ENCODE measurements at regions not wholly inside any gene's neighbourhood (a gene's known extent, or its start where the extent isn't known, plus 50 kb on each side); places are given as distances from the start of the nearest gene placed in this dataset.
"Not testable (repeated sequence)": the region's sequence is repeated elsewhere in the genome, so short reads cannot be mapped to it uniquely, and the experiment has no call there.

DNA sequence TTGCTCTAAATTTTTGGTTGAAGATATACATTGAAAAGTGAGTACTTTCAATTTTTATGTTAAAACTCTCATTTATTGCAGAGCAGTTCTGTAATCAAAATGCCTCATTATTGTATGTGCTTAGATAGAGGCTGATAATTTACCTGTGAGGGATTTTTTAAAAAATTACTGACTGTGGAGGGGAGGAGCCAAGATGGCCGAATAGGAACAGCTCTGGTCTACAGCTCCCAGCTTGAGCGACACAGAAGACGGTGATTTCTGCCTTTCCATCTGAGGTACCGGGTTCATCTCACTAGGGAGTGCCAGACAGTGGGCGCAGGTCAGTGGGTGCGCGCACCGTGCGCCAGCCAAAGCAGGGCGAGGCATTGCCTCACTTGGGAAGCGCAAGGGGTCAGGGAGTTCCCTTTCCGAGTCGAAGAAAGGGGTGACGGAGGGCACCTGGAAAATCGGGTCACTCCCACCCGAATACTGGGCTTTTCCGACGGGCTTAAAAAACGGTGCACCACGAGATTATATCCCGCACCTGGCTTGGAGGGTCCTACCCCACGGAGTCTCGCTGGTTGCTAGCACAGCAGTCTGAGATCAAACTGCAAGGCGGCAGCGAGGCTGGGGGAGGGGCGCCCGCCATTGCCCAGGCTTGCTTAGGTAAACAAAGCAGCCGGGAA lies 89.4 kb downstream of the DDX11 start:
- DNase-seq (ENCODE audit: low spot score): not testable (repeated sequence)

DNA sequence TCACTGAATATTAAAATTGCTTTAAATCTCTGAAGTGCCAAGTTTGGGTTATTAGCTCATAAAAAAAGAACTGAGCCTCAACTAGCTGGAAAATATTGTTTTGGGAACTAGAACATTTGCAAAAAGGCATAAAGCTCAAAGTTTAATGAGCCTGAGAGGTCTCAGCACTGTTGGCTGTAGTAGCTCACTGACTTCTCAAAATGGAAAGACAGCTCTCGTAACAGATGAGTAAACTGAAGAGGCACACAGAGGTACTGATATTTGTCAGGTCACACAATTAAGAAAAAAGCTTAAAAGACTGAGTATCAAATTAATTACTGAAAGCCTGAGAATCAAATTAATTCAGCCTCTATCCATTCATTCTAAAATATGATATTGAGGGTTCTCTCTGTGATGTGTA lies 100.6 kb downstream of the DDX11 start:
- not testable (repeated sequence) for DNase-seq (ENCODE audit: low spot score)

DNA sequence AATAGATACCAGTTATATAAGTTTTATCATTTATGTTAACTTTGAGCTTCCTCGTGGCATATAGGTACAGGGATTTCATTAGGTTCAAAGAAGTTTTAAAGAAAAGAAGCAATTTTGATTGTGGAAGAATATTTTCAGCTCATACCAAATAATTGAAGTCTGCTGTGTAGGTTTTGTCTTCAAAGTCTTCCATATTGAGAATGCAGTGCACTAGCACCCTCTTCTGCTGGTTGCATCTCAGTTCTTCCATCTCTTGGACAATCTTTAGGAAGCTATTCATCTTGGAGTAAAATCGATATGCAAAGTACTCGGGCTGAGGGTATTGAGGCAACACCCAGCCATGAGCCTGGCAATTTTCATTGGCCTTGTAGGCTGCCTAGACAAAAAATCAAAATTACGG lies 103.9 kb downstream of the DDX11 start:
- not testable (repeated sequence) for DNase-seq (ENCODE audit: low spot score)

GRCh38 chr12:31178875-31179274 lies 105.2 kb downstream of the DDX11 start:
- DNase-seq (ENCODE audit: low spot score): not testable (repeated sequence)

DNA sequence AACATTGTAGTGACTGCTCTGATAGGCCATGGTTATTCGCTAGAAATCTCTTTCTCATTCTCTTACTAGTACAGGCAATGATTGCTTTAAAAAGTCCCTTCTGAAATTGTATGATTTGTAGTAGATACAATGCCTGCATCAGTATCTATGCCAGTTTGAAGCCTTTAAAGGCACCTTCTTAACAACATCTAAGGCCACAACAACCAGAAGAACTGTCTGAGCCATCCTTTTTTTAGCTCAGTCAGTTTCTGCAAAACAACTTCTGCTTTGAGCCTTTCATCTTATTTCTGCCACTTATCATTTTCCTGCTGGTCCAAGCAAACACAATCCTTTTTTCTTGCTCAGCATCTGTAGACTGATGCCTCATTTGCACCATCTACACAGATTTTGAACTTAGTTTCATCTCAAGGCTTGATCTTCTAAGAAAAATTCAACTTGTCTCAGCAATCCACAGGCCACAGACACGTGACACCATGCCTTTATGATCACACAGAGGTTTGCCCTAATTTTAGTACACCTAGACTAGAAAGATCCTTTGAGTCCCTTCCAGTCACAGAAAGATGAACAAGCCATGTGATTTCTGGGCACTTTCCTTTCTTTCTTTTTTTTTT lies 106.1 kb downstream of the DDX11 start:
- not testable (repeated sequence) for DNase-seq (ENCODE audit: low spot score)

DNA sequence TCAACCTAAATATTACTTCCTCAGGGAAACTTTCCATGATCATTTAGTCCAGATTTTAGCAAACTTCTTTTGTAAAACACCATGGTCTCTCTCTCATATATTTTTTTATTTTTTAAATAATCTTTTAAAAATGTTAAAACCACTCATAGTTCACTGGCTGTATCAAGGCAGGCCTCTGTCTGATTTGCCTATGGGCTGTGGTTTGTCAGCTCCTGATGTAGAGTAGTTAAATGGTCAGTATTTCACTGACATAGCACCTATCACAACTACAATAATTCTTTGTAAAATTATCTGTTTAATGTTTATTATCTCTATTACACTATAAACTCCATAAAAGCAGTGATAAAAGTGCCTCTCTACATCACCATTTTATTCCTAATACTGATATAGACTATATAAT lies 108.9 kb downstream of the DDX11 start:
- not testable (repeated sequence) for DNase-seq (ENCODE audit: low spot score)

DNA sequence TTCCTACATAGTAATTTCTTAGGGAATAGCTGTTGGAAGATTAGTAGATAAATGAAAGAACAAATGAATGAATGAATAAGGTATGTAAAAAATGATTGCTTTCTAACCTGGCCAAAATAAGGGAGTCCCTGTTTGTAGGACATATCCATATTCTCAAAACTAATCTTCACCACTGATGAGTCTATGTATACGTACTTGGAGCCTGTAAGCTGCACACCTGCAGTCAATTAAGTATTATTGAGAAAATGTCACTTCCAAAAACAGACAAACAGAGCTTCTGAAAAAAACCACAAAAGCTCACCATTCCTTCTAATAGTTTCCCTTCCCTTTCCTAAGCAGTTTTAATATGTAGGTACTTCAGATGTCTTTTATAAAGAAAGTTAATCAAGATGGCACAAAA lies 109.4 kb downstream of the DDX11 start:
- not testable (repeated sequence) for DNase-seq (ENCODE audit: low spot score)

DNA sequence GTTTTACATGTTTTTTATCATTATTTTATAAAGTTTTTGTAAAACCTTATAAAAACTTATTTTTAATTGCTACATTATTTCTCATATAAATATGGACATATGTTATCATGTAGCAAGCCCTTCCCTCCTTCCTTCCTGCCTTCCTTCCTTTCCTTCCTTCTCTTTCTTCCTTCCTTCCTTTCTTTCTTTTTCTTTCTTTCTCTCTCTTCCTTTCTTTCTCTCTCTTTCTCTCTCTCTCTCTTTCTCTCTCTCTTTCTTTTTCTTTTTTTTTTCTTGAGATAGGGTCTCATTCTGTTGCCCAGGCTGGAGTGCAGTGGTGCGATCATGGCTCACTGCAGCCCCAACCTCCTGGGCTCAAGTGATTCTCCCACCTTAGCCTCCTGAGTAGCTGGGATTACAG lies 110.2 kb downstream of the DDX11 start:
- DNase-seq (ENCODE audit: low spot score): not testable (repeated sequence)

GRCh38 chr12:31184667-31185066 lies 111.0 kb downstream of the DDX11 start:
- DNase-seq (ENCODE audit: low spot score): not testable (repeated sequence)

GRCh38 chr12:31192689-31193088 lies 119.0 kb downstream of the DDX11 start:
- not testable (repeated sequence) for DNase-seq (ENCODE audit: low spot score)

DNA sequence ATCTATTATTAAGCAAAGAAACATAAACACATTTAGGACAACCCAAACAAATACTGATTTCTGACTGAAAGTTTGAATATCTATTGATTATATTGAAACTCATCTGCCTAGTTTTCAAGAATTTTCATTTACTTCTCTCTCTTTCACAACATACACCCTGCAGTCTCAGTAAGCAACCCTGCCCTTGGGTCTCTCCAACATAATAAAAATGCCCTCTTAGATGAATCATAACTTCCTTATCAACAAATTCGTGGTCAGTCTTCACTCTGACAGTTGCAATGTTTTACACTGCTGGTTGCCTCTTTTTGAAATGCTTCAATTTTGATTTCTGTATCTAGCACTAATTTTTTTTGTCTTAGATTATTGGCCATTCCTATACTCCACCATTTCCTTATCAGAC lies 122.0 kb downstream of the DDX11 start:
- DNase-seq (ENCODE audit: low spot score): not testable (repeated sequence)

DNA sequence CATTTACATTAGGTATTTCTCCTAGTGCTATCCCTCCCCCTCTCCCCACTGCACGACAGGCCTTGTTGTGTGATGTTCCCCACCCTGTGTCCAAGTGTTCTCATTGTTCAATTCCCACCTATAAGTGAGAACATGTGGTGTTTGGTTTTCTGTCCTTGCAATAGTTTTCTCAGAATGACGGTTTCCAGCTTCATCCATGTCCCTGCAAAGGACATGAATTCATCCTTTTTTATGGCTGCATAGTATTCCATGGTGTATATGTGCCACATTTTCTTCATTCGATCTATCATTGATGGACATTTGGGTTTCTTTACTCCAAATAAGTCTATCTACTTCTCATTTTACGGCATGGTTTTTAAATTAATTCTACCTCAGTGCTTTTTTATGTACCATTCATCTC lies 125.8 kb downstream of the DDX11 start:
- DNase-seq (ENCODE audit: low spot score): not testable (repeated sequence)

- no peak for DNase-seq (ENCODE audit: low spot score)
Observed at GRCh38 chr12:31201382-31201781, 124.6 kb downstream of the SINHCAF start.

GRCh38 chr12:31203261-31203660 lies 122.7 kb downstream of the SINHCAF start:
- DNase-seq (ENCODE audit: low spot score): no peak

GRCh38 chr12:31205054-31205453 lies 120.9 kb downstream of the SINHCAF start:
- DNase-seq (ENCODE audit: low spot score): no peak

- DNase-seq (ENCODE audit: low spot score): no peak
Observed at GRCh38 chr12:31206038-31206670, 119.8 kb downstream of the SINHCAF start.

GRCh38 chr12:31207799-31208465 lies 118.0 kb downstream of the SINHCAF start:
- no peak for DNase-seq (ENCODE audit: low spot score)

DNA sequence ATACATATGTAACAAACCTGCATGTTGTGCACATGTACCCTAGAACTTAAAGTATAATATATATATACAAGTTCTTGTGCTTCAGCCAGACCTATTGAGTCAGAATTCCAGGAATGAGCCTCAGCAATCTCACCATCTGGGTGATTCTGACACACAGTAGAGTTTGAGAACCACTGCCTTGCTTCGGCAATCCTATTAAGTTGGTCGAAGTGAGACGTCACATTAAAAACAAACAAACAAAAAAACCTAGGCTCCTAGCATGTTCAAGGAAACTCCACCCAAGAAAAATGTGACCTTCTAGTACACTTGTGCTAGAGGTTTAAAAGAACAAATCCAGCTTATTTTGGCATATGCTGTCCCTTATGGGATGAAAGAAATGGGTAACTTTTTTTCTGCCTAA lies 115.8 kb downstream of the SINHCAF start:
- no peak for DNase-seq (ENCODE audit: low spot score)

DNA sequence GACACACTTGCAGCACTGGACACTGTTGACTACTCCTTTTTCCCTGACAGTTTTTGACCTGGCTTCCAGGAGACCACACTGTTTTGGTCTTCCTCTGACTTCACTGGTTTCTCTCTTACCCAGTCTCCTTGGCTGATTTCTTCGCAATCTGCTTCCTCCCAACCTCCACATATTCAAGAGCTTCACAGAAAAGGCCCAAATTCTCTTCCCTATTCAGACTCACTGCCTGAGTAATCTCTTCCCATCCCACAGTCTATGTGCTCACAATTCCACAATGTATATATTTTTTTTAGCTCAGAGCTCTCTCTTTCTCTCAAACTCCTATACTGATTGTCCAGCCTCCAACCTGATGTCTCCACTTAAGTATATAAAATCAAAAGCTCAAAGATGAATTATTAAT lies 115.4 kb downstream of the SINHCAF start:
- no peak for DNase-seq (ENCODE audit: low spot score)

DNA sequence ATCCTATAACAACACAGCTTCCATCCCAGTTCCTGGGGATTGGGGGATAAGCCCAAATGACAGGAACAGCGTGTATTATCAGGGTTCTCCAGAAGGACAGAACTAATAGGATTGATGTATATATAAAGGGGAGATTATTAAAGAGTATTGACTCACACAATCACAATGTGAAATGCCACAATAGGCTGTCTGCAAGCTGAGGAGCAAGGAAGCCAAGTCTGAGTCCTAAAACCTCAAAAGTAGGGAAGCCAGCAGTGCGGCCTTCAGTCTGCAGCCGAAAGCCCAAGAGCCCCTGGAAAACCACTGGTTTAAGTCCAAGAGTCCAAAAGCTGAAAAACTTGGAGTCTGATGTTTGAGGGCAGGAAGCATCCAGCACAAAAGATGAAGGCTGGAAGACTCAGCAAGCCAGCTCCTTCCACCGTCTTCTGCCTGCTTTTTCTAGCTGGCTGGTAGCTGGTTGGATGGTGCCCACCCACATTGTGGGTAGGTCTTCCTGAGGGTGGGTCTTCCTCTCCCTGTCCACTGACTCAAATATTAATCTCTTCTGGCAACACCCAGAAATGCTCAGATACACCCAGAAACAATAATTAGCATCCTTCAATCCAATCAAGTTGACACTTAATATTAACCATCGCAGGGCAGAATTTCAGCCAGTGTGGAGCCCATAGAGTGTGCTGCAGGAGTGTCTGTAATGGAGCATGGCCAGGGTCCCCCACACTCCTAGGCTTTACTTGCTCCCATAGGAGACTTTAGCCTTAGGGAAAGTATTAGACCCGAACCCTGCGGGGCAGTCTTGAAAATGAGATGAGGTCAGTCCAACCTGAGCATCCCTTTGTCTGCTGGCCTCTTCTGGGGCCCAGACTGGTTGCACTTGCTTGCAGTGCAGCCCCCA lies 111.1 kb downstream of the SINHCAF start:
- DNase-seq (ENCODE audit: low spot score): no peak

DNA sequence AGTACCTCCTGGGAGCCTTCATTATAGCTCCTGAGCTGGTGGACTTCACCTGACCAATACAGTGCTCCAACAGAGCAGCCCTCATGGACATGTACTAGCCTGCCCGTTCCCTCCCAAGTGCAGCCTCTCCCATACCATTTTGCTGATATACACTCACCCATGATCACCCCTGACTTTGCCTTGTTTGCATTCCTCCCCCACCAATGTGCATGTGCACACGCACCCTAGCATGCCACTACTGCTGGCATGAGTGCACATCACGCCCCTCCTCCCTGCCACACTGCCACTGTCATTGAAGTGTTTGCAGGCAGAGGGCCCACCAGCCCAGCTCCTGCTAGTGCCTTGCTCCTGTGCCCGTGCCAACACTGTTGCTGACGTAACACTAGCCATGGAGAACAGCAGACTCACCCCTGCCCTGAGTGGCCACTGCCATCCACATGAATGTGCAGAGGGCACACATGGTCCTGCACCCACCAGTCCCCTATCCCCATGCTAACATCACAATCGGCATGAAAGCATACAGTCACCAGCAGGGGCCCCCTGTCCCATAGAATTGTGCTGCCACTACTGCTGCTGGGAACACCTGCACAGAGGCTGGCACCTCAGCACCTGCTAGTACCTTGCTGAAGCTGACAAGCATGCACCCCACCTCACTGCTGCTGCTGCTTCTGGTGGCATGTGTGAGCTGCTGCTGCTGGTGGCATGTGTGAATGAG lies 110.3 kb downstream of the SINHCAF start:
- no peak for DNase-seq (ENCODE audit: low spot score)

Measured in cerebellar cortex (tissue), 1 donor.